Astrocyte of the spinal cord (primary cell): ENCODE measurements at regions not wholly inside any gene's neighbourhood (a gene's known extent, or its start where the extent isn't known, plus 50 kb on each side); places are given as distances from the start of the nearest gene placed in this dataset.

ENCODE experiments used
- DNase-seq: peaks from one replicate; pipeline ENCODE4 v3.0.0; 2011; ENCODE audit warnings: low read depth, low spot score
- H3K4me3 ChIP-seq: 2 replicates; pipeline ENCODE4 v1.5.1; 2011; ENCODE audit warnings: low read depth, mild to moderate bottlenecking, low read length, moderate library complexity
- in situ Hi-C: cut with HindIII; loops from 2 replicates; pipeline ENCODE4 v1.10.0; 2017; ENCODE audit warnings: low sequenced_read_pairs
- TF ChIP-seq, protein P1 (sequence below): IDR thresholded peaks from 2 replicates; pipeline ENCODE4 v1.5.1; 2012; ENCODE audit warnings: low read depth, mild to moderate bottlenecking, low read length, inconsistent platforms

DNA sequence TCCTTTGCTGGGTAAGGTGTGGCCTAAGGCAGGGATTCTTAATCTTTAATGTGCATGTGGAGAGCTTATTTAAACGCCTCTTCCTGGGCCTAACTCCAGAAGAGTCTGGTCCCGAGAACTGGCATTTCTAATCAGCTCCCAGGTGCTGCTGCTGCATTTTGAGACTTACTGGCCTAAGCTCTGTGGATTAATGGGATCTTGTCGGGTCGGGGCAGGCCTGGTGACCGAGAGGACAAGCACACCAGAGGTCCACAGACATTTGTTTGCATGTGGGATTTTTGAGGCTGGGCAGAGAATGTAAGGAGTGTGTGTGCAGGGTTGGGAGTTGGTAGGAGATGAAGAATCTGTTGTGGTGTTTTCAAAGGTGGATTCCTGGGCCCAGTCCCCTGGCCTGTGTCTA is 95.0 kb upstream of the DAP start:
- in situ Hi-C loops = no loop called here
- TF ChIP-seq, protein P1, sequence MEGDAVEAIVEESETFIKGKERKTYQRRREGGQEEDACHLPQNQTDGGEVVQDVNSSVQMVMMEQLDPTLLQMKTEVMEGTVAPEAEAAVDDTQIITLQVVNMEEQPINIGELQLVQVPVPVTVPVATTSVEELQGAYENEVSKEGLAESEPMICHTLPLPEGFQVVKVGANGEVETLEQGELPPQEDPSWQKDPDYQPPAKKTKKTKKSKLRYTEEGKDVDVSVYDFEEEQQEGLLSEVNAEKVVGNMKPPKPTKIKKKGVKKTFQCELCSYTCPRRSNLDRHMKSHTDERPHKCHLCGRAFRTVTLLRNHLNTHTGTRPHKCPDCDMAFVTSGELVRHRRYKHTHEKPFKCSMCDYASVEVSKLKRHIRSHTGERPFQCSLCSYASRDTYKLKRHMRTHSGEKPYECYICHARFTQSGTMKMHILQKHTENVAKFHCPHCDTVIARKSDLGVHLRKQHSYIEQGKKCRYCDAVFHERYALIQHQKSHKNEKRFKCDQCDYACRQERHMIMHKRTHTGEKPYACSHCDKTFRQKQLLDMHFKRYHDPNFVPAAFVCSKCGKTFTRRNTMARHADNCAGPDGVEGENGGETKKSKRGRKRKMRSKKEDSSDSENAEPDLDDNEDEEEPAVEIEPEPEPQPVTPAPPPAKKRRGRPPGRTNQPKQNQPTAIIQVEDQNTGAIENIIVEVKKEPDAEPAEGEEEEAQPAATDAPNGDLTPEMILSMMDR = no peak
- DNase-seq = no peak
- no peak overlapping the region for H3K4me3 ChIP-seq

DNA sequence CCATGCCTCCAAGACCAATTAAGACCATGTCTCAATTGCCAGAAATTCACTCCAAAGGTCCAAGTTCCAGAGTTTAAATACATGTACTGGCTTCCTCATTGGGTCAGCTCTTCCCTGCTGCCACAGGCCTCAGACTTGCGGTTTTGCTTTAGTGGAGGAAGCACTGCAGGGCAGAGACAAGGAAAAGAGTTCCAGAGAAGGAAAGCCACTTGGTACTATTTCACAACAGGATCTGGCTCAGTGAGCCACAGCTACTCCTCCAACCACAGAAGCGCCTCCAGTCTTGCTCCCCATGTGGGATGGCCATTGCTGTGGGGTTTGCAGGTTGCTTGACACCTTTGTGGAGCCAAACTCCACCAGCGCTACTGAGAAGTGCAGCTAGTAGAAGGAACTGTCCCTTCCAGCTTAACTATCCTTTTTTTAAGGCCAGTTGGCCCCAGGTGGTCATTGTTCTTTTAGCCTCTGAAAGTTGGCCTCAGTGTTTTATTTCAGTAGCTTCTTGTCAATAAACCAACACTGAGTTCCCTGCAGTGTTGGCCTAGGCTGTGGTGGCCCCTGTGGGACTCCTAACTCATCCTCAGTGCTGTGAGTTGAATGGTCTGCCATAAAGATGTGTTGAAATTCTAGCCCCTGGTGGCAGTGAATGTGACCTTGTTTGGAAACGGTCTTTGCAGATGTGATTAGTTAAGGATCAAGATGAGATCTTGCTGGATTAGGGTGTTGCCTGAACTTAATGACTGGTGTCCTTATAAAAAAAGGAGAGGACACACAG is 93.7 kb upstream of the DAP start:
- no peak for DNase-seq
- no peak overlapping the region for H3K4me3 ChIP-seq
- TF ChIP-seq, protein P1 = no peak
- in situ Hi-C loops = no loop called here

DNA sequence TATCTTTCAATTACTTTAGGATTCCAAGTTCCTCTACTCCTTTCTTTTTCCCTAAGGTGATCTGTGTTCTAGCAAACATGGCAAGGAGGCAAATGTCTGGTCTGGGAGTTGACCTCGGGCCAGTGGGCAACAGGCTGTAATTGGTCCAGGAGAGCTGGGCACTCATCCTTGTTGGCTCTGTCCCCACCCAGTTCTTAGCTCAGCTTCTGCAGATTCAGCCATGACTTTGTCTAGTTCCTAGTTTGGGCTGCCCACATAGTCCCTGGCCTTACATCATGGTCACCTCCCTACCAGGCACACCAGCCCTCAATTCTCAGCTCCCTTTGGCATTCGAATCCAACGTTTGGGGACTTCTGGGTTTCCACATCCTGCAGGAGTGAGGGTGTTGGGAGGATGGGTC is 92.1 kb upstream of the DAP start:
- DNase-seq = no peak
- H3K4me3 ChIP-seq = no peak overlapping the region
- TF ChIP-seq, protein P1 = no peak
- in situ Hi-C loops = no loop called here

DNA sequence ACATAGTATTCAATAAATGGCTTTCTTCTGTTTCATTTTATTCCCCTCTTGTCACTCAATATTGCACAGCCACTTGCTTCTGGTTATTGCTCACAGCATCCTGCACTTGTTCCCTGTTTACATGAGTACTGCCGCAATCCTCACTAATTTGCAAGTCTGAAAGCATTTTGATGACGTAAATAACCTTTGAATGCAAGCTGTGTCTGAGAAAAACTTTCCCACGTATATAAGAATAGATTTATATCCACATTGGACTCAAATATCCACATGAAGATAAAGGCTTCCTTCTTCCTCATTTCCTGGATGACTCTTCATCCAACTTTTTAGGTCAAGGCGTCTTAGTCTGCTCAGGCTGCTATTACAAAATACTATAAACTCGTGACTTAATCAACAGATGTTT is 88.2 kb upstream of the DAP start:
- DNase-seq = no peak
- in situ Hi-C loops = no loop called here
- TF ChIP-seq, protein P1 = no peak
- no peak overlapping the region for H3K4me3 ChIP-seq

DNA sequence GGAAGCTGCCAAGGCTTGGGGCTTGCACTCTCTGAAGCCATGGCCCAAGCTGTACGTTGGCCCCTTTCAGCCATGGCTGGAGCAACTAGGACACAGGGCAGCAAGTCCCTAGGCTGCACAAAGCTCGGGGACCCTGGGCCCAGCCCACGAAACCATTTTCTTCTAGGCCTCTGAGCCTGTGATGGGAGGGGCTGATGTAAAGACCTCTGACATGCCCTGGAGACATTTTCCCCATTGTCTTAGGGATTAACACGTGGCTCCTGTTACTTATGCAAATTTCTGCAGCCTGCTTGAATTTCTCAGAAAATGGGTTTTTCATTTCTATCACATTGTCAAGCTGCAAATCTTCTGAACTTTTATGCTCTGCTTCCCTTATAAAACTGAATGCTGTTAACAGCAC is 83.0 kb upstream of the DAP start:
- DNase-seq = no peak
- in situ Hi-C loops = no loop called here
- TF ChIP-seq, protein P1 = no peak
- H3K4me3 ChIP-seq = no peak overlapping the region

DNA sequence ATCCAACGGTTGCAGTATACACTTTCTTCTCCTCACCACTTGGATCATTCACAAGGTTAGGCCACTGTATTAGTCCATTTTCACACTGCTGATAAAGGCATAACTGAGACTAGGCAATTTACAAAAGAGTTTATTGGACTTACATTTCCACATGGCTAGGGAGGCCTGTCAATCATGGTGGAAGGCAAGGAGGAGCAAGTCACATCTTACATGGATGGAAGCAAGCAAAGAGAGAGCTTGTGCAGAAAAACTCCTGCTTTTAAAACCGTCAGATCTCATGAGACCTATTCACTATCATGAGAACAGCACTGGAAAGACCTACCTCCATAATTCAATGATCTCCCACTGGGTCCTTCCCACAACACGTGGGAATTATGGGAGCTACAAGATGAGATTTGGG is 81.8 kb upstream of the DAP start:
- DNase-seq = no peak
- TF ChIP-seq, protein P1 = no peak
- H3K4me3 ChIP-seq = no peak overlapping the region
- in situ Hi-C loops = no loop called here
